GM12875 (cell line): ENCODE measurements at regions not wholly inside any gene's neighbourhood (a gene's known extent, or its start where the extent isn't known, plus 50 kb on each side); places are given as distances from the start of the nearest gene placed in this dataset.

Source experiments
- H3K4me3 ChIP-seq: one replicate; pipeline ENCODE4 v1.5.1; 2011; ENCODE audit warnings: low read depth, low read length, control low read depth
- TF ChIP-seq, protein P1 (sequence below): IDR thresholded peaks from 2 replicates; pipeline ENCODE4 v1.5.1; 2011; ENCODE audit warnings: low read depth, mild to moderate bottlenecking, control low read depth, inconsistent platforms, low read length, moderate library complexity, borderline replicate concordance; ENCODE audit not compliant: insufficient read depth

DNA sequence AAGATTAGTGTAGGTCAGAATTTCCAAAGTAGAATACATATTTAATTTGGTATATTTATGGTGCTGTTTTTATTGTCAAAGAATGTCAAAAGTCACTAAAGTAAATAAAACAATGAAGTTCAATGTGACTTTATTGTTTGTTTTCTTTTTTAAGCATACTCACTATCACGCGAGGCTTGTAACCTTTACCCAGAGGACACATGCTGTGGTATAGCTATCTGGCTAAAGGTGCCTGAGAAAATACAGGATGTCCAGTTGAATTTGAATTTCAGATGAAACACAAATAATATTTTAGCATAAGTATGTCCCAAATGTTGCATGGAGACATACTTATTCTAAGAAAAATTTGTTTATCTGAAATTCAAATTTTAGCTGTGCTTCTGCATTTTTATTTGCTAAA, 103.3 kb upstream of the KLF7 start:
- H3K4me3 ChIP-seq, result no peak overlapping the region
- TF ChIP-seq, protein P1, sequence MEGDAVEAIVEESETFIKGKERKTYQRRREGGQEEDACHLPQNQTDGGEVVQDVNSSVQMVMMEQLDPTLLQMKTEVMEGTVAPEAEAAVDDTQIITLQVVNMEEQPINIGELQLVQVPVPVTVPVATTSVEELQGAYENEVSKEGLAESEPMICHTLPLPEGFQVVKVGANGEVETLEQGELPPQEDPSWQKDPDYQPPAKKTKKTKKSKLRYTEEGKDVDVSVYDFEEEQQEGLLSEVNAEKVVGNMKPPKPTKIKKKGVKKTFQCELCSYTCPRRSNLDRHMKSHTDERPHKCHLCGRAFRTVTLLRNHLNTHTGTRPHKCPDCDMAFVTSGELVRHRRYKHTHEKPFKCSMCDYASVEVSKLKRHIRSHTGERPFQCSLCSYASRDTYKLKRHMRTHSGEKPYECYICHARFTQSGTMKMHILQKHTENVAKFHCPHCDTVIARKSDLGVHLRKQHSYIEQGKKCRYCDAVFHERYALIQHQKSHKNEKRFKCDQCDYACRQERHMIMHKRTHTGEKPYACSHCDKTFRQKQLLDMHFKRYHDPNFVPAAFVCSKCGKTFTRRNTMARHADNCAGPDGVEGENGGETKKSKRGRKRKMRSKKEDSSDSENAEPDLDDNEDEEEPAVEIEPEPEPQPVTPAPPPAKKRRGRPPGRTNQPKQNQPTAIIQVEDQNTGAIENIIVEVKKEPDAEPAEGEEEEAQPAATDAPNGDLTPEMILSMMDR, result no peak

GRCh38 chr2:207274530-207275189, 108.9 kb upstream of the KLF7 start:
- H3K4me3 ChIP-seq, result no peak overlapping the region
- TF ChIP-seq, protein P1, result no peak

- TF ChIP-seq, protein P1, result no peak
- no peak overlapping the region for H3K4me3 ChIP-seq
These were observed 110.0 kb upstream of the KLF7 start for GRCh38 chr2:207275779-207276178.

- TF ChIP-seq, protein P1, result no peak
These were observed 110.5 kb upstream of the KLF7 start for GRCh38 chr2:207276248-207276647.

GRCh38 chr2:207276858-207277257, 111.1 kb upstream of the KLF7 start:
- TF ChIP-seq, protein P1, result no peak
- no peak overlapping the region for H3K4me3 ChIP-seq

More at GRCh38 chr2:207276248-207276647, 110.5 kb upstream of the KLF7 start:
- H3K4me3 ChIP-seq, result no peak overlapping the region

DNA sequence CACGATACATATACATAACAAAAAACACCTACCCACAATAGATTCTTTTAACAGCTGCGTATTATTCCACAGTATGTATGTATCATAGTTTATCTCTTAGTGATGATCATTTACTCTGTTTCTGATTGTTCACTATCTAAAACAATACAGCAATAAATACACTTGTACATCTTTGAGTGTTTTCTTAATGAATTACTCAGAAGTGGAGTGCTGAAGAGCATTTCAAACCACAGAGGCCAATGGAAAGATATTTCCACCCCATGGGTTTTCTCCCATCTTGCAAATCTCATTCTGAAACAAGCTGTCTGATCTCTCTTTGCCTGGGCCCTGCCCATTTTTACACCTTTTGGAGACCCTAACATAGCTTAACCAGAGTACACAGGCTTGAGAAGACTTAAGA, 113.8 kb upstream of the KLF7 start:
- TF ChIP-seq, protein P1, result no peak
- H3K4me3 ChIP-seq, result no peak overlapping the region

DNA sequence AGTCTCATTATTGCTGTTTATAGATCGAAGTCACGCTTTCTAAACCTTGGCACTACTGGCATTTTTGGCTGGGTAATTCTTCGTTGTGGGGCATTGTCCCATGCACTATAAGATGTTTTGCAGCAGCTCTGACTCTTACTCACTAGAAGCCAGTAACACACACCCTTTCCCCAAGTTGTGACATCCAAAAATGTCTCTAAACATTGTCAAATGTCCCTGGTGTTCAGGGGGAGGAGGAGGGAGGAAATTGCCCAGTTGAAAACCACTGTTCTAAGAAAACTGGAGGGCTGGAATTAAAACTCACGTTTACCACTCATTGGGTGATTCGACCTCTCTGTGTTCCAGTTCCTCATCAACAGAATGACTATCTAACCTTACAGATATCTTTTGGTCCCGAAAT, 115.7 kb upstream of the KLF7 start:
- TF ChIP-seq, protein P1, result no peak
- no peak overlapping the region for H3K4me3 ChIP-seq
